GM18507 (cell line): ENCODE measurements at regions not wholly inside any gene's neighbourhood (a gene's known extent, or its start where the extent isn't known, plus 50 kb on each side); places are given as distances from the start of the nearest gene placed in this dataset.
"Not testable (repeated sequence)": the region's sequence is repeated elsewhere in the genome, so short reads cannot be mapped to it uniquely, and the experiment has no call there.

Experiments used
- DNase-seq: peaks from one replicate; pipeline ENCODE4 v3.0.0; 2011; ENCODE audit warnings: low read depth; ENCODE audit not compliant: insufficient read length; ENCODE audit errors: extremely low spot score
- FAIRE-seq: peaks from 2 replicates; lab custom pipeline; 2011; peaks lifted over from hg19 to GRCh38; lab: Jason Lieb, UNC

DNA sequence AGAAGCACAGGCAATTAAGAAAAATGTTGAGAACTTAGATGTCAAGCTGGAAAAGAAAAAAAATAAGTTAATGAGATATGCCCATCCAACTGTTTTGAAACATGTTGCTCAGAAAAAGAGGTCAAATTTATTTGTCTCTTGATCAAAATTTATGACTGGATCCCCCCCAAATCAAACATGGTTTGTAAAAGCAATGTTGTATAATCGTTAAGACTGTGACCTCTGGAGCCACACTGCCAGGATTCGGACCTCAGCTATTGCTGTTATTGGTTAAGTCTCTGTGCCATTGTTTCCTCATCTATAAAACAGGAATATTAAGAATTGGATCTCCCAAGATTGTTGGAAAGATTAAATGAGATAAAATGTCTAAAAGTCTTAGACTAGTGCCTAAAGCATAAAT is 51.9 kb upstream of the LRRK2 start:
- FAIRE-seq, result no peak
- no peak for DNase-seq

DNA sequence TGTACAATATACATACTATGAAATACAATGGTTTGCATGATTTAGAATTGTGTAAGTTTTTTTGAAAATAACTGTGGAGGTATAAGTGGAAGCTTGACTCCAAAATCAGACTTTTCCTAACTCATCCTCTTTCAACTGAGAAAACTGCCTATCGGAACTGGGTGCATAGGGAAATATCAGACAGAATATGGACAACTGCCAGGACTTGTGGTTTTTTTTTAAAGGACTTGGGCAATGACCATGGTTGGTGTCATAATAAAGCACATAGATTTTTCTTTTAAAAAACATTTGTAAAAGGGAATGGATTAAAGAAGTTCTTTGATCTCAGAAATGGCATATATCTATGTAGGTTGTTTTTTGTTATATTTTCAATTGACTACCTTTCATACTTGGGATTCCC is 53.3 kb upstream of the LRRK2 start:
- FAIRE-seq (no peak), DNase-seq (no peak)

DNA sequence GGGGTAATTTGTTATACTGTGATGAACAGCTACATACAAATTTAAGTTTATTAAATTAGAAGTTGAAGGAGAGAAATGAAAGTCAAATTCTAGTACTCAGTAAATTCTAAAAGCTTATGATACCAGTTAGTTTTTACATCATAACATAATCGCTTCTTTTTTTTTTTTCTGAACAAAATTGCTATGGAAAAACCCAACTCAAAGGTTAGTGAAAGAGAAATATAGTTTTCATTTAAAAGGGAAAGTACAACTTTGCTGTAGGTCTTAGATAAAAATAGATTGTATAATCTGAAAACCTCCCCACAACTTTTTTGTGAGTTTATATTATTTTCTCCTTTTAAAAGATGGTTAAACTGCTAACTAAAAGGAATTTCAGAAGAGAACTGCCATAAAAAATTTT is 53.7 kb upstream of the LRRK2 start:
- no peak for FAIRE-seq
- no peak for DNase-seq

DNA sequence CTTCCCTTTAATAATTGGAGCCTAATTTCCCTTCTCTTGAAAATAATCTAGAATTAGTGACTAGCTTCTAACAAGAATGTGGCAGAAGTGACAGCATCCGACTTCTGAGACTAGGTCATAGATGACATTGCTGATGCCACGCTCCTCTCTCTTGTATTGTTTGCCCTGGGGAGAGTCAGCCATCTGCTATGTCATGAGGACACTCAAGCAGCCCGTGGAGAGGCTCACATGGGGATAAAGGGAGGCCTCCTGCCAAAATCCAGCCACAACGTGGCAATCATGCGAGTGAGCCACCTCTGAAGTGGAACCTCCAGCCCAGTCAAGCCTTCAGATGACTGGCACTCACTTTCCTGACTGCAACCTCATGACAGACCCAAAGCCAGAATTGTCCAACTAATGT is 54.2 kb upstream of the LRRK2 start:
- FAIRE-seq, result peak; percentile 44

DNA sequence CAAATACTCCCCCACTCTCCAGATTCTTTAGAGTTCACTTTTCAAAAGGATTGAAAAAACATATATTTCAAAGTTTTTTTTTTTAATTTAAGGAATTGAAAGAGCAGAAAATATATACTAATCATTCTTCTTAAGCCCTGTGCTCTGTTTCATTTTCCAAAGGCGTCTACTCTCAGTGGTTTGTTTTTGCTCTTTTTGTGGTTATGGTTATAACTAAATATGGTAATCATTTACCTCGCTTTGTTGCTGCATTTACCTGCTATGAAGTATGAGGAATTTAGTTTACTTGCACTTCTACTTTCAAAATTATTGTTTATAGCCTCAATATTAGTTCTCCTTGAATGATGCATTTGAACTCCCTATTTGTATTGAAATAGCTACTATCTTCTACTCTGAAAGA is 55.9 kb upstream of the LRRK2 start:
- FAIRE-seq, result peak; percentile 91

More for the DNA sequence above, 54.2 kb upstream of the LRRK2 start:
- no peak for DNase-seq

DNA sequence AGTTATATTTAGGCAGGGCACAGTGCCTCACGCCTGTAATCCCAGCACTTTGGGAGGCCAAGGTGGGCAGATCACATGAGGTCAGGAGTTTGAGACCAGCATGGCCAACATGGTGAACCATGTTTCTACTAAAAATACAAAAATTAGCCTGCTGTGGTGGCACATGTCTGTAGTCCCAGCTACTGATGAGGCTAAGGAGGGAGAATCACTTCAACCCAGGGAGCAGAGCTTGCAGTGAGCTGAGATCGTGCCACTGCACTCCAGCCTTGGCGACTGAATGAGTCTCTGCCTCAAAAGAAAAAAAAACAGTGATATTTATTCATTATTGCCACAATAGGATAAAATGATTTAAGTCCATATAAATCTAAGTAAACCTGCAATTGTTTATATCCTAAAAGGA is 56.4 kb upstream of the LRRK2 start:
- not testable (repeated sequence) for DNase-seq, FAIRE-seq

More for the DNA sequence above, 55.9 kb upstream of the LRRK2 start:
- DNase-seq, result peak; percentile 56

DNA sequence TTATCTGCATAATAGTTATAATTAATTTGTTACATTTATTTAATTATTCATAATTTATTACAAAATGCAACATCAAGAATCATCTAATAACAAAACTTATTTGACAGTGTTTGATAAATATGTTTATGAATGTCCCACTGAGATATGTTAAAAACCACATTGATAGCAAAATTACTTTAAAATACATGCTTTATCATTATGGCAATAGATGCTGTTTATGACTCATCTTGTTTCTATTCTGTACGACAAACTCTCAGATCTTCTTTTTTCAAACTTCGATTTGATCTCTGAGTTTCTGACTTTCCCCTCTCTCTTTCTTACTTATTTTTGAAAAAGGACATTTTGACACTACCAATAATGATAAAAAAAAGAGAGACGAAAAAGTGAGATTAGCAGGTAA is 56.8 kb upstream of the LRRK2 start:
- FAIRE-seq (peak; percentile 75), DNase-seq (no peak)

DNA sequence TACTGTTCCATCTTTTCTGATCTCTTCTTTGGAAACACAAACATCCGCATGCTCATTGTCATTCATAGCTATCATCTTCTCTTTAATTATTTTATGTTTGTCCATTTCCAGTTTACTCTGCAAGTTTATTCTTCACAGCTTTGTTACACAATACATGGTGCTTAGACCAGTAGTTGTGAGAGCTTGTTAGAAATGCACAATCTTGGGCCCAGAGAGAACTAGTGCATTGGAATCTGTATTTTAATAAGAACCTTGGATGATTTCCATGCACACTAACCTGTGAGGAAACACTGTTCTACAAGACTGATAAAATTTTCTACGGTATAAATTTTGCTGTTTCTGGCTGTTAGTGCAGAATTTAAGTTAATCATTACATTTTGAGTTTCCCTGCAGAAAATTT is 59.3 kb upstream of the SLC2A13 start:
- FAIRE-seq (no peak), DNase-seq (no peak)

DNA sequence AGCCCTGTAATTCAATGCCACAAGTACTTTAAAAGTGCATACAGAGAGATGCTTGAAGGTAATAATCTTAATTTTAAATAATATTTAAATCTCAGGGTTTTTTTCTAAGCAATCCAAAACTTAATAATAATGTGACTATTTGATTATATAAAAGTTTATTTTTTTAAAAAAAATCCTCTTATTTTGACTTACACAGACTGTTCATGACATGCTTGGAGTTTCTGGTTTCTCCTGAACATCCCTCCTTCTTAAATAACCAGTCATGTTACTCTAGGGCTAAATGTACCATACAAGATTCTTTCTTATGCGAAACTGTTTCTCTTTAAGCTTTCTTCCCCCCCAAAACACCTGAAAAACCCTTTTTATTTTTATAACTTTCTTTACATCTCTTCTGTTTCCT is 58.2 kb upstream of the SLC2A13 start:
- DNase-seq, result no peak
- FAIRE-seq, result no peak

DNA sequence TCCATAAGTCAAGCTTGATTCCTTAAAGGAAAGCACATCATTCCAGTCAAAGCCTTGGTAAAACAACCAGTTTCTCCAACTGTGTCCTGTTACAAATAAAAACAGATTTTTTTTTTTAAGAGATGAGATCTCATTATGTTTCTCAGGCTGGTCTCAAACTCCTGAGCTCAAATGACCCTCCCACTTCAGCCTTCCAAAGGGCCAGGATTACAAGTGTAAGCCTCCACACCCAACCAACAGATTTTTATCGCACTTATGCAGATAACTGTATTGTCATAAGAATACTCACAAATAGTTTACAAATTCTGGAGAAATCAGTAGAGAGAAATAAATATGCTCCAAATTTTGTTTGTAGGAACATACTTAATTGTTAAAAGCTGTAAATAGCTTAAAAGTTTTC is 56.2 kb upstream of the SLC2A13 start:
- FAIRE-seq (peak; percentile 45), DNase-seq (no peak)

DNA sequence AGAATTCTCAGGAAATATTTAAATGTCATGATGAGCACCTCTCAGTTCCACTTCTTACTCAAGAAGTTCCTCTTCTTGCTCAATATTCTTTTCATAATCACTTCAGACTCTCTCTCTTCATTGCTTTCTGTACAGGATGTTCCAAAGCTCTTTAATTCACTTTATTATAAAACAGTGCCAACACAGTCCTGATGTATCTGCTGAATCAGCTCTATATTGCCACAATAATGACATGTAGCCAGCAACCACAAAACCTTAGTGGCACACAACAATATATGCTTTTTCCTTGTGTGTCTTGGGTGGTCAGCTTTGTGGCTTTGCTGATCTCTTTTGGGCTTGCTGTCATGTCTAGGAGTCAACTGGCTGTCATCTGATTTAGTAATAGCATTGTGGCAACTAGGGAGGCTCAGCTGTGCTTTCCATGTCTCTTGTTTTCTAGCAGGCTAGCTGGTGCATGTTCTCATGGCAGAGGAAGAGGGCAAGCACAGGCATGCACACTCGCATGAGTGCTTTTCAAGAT is 52.8 kb upstream of the SLC2A13 start:
- FAIRE-seq (peak; percentile 86), DNase-seq (no peak)

DNA sequence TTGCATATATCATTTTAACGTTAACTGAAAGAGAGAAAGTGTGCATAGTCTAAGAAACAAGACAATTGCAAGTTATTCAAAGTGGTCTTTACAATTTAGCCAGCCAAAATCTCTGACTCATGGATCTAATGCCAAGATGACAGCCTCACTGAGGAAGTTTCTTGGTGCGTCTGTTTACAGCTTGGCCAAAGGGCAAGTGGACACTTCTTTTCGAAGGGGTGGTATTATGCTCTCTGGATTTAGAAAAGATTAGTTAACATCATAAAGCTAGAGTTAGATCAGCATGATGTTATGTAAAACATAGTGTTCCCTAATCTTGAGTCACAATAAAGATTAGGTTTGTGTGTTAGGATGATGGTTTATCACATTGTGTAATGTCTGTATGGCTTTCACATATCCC is 51.5 kb upstream of the SLC2A13 start:
- FAIRE-seq (no peak), DNase-seq (no peak)

DNA sequence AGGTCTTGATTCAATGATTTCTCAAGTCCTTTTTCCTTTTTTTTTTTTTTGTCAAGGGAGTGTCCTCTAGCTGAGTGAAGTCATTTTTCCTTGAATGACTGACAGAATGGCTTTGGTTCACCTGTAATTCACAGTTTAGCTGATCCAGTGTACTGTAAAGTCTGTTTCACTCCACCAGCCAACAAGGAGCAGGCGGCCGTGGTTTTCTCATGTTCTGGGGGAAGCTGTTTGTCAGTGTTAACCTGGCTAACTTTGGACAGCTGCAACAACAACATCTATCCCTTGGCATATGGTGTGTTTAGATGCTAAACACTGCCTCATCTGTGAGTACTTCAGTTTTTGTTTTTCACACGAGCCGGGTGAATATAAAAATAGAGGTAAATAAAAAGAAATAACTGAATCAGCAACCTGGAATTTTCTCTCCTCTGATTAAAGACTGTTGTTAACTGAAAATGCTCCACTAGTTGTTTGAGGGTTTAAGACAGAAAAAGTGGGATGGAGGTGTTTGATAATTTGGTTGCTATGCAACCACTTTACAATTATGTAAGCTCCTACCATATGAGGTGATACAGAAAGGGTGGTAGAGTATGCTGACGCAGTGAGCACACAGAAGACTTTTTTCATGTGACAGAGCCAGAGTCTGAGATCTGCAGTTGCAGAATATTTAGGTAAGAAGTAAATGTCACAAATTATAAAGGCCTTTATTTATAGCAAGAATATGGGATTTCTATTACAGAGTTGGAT is 50.3 kb upstream of the SLC2A13 start:
- no peak for DNase-seq
- no peak for FAIRE-seq
